ENCODE measurements at regions not wholly inside any gene's neighbourhood (a gene's known extent, or its start where the extent isn't known, plus 50 kb on each side); places are given as distances from the start of the nearest gene placed in this dataset.

DNA sequence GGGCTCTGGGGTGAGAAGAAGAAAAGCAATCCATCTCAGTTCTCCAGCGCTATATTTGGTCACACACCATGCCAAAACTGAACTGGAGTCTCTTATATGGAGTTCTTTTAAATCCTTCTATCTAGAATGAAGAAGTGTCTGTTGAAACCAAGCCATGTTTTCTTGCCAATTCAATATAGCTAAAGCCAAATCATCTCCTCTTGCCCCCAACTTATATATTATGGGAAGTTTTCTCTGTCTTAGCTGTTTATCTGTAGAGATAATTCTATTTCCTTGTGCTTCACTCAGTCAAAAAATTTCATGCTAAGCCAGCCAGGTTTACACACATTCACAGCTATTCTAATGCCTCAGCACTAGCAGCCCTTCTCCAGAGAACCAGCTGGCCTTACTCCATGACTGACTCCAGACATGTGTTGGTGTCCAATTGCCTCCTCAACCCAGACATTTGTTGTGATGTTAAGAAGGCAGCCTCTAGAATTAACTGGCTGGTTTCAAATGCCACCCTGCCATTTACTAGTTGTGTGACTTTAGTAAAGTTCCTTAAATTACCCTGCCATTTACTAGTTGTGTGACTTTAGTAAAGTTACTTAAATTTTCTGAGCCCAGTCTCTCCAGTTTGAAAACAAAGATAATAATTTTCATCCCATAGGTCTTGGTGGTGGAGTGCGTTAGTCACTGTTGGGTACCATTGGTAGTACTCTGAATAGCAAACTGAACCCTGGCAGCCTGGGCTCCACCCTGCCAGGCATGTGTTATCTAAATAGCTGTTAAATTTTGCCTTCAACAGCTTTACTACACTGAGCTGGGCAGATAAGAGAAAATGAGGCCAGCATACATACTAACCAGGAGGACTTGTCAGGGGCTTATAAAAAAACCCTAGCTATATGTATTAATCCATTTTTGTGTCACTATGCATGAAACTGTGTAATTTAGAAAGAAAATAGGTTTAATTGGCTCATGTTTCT lies 525.1 kb downstream of the LMO7 start:
- no peak for DNase-seq

DNA sequence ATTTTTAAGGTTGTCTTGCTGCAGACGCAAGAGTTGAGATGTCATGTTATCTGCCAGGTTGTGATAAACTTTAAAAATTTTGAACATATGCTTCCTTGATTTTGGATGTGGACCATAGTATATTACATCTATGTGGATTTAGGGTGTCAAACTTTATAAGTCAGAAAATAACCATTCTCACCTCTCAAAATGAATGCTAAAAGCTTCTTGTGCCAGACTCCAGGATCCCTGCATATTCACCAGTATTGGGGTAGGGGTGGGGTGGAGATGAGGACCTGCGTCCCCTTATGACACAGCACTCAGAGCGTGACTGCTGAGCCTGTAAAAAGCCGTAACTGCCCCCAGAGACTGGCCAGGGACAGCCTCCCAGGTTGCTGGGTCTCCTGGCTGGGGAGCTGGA lies 524.4 kb downstream of the LMO7 start:
- DNase-seq = no peak

DNA sequence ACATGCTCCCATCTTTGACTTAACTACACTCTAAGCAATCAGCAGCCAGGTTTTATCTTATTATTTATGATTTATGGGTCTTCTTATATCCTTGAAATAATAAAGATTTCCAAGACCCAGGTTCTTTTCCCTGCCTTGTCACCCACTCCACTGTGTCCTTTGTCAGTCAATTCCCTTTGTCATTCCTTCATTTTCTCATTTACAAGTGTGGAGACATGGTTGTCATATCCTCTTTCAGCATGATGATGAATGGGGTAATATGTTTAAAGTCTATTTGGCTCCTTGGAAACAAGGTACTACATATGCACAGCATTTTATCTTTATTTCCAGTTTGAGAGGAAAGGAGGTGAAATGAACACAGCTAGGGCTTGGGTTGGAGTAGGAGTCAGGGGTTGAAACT lies 521.8 kb downstream of the LMO7 start:
- DNase-seq = no peak

DNA sequence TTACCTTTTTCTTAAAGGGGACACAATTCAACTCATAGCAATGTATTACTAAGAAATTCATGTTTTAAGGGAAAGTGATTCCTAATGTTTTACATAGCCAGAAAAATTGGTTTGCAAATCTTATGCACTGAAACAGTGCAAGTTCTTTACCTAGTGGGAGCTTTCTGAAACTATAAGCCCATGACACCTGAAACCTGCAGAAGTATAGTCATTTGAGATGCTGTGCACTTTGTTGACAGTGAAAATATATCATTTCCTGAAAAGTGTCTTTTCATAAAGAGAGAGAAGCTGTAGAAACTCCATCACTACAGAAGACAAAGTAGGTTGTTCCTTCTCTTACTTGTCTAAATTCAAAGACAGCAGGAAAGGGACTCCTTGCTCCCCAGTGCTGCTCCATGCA lies 517.1 kb downstream of the LMO7 start:
- no peak for DNase-seq

DNA sequence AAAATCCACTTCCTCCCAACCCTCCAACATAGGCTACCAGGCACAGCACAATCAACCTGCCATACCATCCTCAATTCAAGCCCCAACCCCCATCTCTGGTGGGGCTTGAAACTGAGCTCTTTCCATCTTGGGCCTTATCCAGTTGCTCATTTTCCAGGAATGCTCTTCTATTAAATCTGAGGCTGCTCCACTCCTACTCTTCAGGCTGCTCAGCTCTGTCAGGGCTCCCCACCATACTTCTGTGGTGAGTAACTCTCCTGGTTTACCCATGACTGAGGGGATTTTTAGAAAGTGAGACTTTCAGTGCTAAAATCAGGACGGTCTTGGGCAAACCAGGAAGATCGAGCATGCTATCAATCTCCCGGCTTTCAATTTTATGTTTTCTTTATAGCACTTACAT lies 512.8 kb downstream of the LMO7 start:
- no peak for DNase-seq

DNA sequence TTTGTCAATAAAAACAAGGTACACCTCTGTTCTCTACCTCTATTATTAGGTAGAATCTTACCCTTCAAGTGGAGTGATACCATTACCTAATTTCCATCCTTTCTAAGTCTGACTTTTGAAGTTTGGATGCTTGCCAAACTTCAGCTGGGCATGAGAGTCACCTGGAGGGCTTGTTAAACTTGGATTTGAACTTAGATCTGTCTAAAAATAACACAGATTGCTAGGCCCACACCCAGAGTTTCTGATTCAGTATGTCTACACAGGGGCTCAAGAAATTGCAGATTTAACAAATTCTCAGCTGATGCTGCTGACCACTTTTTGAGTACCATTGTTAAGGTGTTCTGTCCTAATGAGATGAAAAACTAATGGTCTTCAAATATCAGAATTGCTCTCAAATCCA lies 512.2 kb downstream of the LMO7 start:
- DNase-seq = no peak

DNA sequence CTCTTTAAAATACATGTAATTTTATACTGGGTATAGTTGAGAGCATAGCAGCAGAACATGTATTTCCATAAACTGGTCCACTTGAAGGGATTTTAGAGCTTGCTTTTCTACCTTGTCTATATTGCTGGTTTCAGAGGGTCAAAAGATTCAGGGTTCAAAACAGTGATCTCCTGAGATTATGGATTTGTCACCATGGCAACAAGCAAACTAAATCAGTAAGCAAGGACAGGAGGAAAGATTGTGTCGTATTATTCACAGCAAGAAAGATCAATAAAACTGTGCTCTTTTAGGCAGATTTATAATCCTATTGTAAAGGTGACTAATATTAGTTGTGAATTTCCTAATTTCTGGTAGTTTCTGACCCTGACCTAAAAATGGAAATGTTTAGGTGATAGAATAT lies 496.4 kb downstream of the LMO7 start:
- no peak for DNase-seq

DNA sequence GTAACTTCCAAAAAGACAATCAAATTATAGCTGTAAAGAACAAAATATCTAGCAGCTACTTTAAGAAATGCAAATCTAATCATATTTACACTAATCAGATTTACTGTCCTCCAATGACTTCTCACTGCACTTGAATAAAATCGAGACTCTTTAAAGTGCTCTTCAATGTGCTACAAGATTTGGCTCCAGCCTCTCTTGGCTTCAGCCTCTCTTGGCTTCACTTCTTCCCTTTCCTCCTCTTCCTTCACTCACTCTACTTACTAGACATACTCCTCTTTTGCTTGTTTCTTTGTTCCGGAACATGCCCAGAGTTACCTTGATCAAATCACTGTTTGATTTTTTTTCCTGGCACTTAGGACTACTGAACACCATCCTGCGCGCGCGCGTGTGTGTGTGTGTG lies 495.4 kb downstream of the LMO7 start:
- DNase-seq = no peak

DNA sequence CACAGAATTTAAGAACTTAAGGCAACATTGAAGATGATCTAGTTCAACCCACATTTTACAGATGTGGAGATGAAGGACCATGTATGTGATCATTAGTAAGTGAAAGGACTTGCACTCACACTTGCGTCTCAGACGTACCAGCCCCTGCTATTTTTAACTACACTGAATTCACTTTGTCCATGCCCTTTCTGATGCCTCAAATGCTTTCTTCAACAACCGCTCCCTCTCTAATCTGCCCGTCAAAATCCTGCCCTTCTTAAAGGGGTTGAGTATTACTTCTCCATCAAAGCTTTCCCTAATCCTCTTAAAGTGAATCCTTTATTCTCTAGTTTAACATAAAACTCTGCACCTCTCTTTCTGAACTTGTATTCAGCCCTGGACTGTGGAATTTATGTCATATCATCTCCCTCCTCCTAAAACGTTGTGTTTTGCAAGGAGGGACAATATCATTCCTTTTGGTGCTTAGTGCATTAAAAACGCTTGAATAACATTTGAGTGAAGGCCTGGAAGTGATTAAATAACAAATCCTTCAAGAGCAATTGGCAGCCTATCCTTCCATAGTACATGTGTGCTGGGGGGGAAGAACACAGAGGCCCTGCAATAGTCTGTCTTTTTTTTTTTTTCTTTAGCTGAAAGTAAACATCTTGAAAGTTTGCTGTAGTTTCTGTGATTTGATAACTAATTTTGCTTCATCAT lies 493.3 kb downstream of the LMO7 start:
- no peak for DNase-seq

DNA sequence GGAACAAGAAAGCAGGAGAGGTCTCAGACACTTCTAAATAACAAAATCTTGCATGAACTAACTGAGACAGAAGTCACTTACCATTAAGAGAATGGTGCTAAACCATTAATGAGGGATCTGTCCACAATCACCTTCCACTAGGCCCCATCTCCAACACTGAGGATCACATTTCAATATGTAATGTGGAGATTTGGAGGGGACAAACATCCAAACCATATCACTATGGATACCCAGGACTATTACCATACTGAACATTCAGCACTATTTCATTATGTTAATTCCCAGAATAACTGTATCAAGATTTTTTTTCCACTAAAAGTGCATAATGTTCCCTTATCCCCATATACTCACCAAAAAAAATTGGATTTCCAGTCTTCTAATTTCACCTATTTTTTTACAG lies 491.8 kb downstream of the LMO7 start:
- DNase-seq = no peak

DNA sequence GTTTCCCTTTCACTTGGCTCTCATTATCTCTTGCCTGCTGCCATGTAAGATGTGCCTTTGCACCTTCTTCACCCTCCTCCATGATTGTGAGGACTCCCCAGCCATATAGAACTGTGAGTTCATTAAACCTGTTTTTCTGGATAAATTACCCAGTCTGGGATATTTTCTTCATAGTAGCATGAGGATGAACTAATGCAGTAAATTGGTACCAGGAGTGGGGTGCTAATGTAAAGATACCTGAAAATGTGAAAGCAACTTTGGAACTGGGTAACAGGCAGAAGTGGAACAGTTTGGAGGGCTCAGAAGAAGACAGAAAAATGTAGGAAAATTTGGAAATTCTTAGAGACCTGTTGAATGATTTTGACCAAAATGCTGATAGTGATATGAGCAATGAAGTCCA lies 487.4 kb downstream of the LMO7 start:
- peak; percentile 3 for DNase-seq

DNA sequence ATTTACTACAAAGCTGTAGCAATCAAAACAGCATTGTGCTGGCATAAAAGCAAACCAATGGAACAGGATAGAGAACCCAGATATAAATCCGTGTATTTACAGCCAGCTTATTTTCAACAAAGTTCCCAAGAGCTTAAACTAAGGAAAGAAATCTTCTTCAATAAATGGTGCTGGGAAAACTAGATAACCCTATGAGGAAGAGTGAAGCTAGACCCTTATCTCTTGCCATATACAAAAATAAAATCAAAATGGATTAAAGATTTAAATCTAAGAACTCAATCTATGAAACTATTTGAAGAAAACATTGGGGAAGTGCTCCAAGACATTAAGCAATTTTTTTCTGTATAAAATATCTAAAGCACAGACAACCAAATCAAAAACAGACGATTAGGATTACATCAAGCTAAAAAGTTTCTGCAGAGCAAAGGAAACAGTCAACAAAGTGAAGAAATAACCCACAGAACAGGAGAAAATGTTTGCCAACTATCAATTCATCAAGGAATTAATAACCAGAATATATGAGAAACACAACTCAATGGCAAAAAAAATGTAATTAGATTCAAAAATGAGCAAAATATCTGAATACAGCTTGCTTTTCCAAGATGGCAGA lies 480.7 kb downstream of the LMO7 start:
- DNase-seq = no peak

DNA sequence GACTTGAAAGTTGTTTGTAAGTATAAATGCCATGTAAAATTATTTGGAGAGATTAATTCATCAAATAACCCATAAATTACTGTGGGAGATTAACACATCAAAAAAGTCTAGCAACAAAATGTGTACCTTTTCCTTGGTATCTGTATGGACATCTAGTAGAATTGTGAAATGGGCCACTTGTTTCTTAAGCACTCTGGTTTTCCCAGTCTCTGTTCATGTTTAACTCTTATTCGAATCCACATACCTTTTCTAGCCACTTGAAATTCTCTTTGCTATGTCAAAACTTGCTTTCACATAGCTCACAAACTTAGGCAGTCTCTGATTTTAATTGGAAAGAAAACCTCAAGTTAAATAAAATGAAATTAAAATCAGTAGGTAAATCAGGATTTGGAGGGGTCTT lies 470.6 kb downstream of the LMO7 start:
- no peak for DNase-seq

DNA sequence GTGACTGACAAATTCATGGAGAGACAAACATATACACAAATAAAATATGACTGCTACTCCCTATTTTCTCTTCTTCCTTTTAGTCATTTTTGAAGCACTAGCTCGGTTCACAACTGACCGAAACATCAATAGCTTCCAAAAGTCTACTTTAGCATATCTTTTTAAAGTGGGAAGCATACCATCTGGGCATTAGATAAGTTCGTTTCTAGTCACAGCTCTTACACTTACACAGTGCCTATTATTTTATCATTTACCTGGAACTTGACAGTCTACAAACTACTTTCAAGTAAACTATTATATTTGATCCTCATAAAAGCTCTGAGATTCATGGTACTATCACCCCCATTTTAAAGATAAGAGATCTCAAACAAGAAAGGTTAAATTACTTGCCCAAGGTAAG lies 458.5 kb downstream of the LMO7 start:
- DNase-seq = no peak

DNA sequence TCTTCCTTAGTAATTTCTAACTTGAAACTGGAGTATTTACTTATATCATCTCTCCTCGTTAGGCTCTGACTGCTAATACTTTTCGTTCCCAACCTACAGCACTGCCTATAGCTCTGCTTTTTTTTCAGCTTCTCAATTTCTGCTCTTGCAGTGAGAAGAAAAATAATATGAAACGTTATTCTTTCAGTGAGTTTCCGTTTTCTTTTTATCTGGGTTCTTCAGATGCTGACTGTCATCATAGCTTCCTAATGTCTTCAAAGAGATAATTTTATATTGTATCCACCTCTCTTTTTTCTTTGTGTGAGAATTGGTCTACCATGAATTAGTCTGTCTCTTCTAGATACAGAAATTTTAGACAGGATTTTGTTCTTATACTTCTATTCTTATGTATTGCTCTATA lies 454.9 kb downstream of the LMO7 start:
- DNase-seq = peak; percentile 83

DNA sequence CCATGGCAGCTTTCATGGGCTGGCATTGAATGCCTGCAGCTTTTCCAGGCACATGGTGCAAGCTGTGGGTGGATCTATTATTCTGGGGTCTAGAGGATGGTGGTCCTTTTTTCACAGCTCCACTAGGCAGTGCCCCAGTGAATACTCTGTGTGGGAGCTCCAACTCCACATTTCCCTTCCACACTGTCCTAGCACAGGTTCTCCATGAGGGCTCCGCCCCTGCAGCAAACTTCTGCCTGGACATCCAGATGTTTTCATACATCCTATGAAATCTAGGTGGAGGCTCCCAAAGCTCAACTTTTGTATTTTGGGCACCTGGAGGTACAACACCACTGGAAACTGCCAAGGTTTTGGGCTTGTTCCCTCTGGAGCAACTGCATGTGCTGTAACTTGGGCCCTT lies 450.6 kb downstream of the LMO7 start:
- peak; percentile 31 for DNase-seq

DNA sequence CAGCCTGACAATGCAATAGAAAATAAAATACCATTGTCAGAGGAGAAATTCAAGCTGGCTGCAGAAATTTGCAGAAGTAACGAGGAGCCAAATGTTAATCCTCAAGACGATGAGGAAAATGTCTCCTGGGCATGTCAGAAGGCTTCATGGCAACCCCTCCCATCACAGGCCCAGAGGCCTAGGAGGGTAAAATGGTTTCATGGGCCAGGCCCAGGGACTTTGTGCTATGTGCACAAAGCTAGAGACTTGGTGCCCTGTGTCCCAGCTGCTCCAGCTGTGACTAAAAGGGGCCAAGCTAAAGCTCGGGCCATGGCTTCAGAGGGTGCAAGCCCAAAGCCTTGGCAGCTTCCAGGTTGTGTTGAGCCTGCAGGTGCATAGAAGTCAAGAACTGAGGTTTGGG lies 431.7 kb downstream of the LMO7 start:
- DNase-seq = peak; percentile 8

DNA sequence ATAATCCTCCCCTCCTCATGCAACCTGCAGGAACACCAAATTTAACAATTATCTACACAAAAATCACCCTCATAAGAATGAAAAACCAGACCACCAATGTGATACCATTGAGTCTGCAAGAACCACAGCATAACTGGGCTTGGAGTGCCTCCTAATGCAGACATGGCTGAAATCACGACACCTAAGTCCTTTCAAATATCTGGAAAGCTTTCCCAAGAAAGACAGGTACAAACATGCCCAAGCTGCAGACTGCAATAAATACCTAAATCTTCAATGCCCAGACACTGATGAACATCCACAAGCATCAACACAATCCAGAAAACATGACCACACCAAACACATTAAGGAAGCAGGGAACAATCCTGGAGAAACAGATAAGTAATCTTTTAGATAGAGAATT lies 417.1 kb downstream of the LMO7 start:
- DNase-seq = no peak

DNA sequence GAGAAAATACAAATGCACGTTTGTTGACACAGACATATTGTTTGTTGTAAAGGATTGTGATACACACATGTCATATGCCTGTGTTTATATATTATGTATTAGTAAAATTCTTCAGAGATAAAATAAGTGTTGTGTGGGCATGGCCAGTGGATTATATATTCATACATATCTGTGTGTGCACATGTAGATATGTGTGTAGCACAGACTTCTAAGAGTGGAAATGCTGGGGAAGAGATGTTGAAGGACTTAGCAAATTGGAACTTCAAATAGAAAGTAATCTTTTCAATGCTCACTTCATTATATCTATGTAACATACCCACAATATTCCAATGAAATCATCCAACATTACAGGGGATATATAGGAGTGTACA lies 413.2 kb downstream of the LMO7 start:
- DNase-seq = no peak

DNA sequence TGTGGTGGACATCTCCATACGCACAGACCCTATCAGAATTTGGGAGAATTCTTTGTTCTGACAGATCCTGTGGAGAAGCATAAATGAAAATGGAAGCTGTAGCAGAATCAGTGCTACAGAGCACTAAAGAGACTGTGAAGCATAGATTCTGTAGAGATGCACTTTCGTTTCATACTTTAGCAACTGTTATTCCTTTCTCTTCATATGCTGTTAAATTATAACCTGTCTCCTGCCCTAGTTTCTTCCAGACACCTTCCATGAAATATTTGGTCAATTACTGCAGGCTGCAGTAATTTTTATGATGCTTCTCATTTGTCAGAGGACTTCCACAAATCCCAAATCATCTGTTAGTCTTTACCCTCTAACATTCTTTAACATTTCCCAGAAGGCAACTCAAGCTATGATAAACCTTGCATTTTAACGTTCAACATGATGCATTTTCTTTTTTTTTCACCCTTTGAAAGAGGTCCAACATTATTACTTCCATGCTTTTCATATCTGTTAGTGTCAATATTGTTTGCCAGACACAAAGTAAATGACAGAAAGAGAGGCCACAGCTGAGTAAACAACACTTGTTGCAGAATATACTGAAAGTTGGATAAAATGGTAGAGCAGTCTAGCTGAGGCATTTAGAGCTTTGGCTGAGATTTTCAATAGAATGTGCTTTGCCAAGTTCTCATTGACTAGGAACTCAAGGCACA lies 412.7 kb downstream of the LMO7 start:
- no peak for DNase-seq

DNA sequence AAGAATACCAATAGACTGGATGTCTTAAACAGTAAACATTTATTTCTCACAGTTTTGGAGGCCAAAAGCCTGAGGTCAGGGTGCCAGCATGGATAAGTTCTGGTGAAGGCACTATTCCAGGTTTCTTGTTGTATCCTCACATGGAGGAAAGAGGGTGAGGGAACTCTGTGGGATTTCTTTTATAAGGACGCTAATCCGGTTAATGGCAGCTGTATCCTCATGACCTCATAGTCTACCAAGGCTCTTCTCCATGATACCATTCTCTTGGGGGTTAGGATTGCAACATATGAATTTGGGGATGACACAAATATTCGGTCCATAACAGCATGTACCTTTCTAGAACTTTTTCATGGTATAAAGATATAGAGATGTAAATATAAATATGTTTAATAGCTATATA lies 412.0 kb downstream of the LMO7 start:
- DNase-seq = no peak

DNA sequence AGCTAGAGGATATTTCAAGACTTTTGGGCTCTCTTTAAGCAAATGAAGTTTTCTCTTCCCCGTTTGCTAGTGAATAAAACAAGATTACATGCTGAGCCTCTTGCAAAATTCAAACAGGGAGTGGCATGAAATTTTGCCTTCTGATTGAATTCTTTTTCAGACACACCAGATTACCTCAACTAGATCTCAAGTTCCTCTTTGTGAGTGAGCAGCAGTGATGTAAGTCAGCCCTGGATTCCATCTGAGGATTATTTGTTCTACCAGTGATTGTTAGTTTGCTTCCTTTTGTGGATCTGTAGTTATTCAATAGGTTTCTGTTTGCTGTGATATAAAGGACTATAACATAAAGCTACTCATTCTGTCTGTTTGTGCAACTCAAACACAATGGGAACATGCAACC lies 407.7 kb downstream of the LMO7 start:
- DNase-seq = peak; percentile 56

DNA sequence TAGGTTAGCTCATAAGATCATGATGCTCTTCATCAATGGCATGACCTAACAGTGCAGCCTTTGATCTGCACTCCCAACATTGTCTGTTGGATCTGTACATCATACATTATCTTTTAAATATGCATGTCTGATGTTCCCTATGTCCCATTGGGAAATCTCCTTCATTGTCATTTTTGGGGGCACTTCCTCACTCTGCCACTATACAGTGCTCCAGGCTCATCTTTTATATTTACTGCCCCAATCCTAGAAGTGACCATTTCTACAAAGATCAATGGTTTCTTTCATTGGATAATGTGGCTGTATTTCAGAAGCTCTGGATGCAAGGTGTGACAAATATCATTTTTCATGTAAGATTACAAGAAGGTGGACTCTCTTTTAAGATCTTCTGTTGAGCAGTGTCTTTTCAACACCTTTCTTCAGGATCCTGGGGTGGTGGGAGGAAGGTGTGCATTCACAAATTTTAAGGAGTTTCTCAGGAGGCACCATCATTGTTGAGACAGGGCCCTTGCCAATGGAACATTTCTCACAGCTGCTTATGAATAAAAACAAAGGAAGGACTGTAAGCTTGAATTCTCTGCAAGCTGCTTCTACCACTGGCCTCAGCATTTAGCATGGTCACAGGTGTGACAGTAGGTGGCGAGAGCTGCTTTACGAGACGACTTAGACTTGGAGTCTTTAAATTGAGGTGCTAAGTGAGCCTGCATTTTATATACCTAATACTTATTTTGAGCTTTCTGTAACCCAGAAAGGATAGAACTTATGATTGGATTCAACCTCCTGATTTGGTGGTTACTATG lies 403.0 kb downstream of the LMO7 start:
- DNase-seq = no peak
